Fibroblast of skin of left biceps (primary cell): ENCODE measurements at regions not wholly inside any gene's neighbourhood (a gene's known extent, or its start where the extent isn't known, plus 50 kb on each side); places are given as distances from the start of the nearest gene placed in this dataset.

Source experiments
- DNase-seq, 2 experiments: peaks; one replicate each; pipeline ENCODE4 v3.0.0-alpha.2; 2013; ENCODE audit warnings: low read depth in 2 of 2

- DNase-seq, result no peak
These were observed 289.9 kb downstream of the GASK1B start for GRCh38 chr4:157882901-157883300.

- no peak for DNase-seq
These were observed 292.1 kb downstream of the GASK1B start for GRCh38 chr4:157880761-157881160.

GRCh38 chr4:157854819-157855218 is 318.0 kb downstream of the GASK1B start:
- no peak for DNase-seq

GRCh38 chr4:157840648-157841047 is 332.2 kb downstream of the GASK1B start:
- no peak for DNase-seq

GRCh38 chr4:157840034-157840433 is 332.8 kb downstream of the GASK1B start:
- no peak for DNase-seq

GRCh38 chr4:157838366-157838765 is 334.5 kb downstream of the GASK1B start:
- DNase-seq, result no peak

- DNase-seq, result no peak
These were observed 335.6 kb downstream of the GASK1B start for GRCh38 chr4:157837071-157837703.

- DNase-seq, result no peak
These were observed 340.2 kb downstream of the GASK1B start for GRCh38 chr4:157832596-157832995.

GRCh38 chr4:157824021-157824420 is 348.8 kb downstream of the GASK1B start:
- DNase-seq, result no peak

GRCh38 chr4:157821814-157822213 is 351.0 kb downstream of the GASK1B start:
- no peak for DNase-seq

GRCh38 chr4:157819693-157820464 is 352.9 kb downstream of the GASK1B start:
- no peak for DNase-seq

GRCh38 chr4:157818946-157819692 is 353.7 kb downstream of the GASK1B start:
- no peak for DNase-seq

GRCh38 chr4:157810137-157810774 is 362.6 kb downstream of the GASK1B start:
- DNase-seq, result no peak

- no peak for DNase-seq
These were observed 363.9 kb downstream of the GASK1B start for GRCh38 chr4:157808796-157809383.

- DNase-seq, result no peak
These were observed 366.6 kb downstream of the GASK1B start for GRCh38 chr4:157806184-157806583.

GRCh38 chr4:157804986-157805385 is 367.8 kb downstream of the GASK1B start:
- DNase-seq, result no peak

GRCh38 chr4:157803845-157804521 is 368.8 kb downstream of the GASK1B start:
- no peak for DNase-seq

GRCh38 chr4:157803421-157803820 is 369.4 kb downstream of the GASK1B start:
- no peak for DNase-seq

GRCh38 chr4:157795495-157795894 is 377.3 kb downstream of the GASK1B start:
- no peak for DNase-seq

- DNase-seq, result peak; percentile 3 to 13
These were observed 380.1 kb downstream of the GASK1B start for GRCh38 chr4:157792716-157793115.

- no peak for DNase-seq
These were observed 381.6 kb downstream of the GASK1B start for GRCh38 chr4:157791236-157791635.
